Trophoblast cell (in vitro differentiated cells and primary cell): ENCODE measurements at regions not wholly inside any gene's neighbourhood (a gene's known extent, or its start where the extent isn't known, plus 50 kb on each side); places are given as distances from the start of the nearest gene placed in this dataset.
A peak's percentile ranks its signal among the peaks of the same experiment; 100 is the strongest.

Experiments
- DNase-seq, 2 donors: peaks; one replicate each; pipeline ENCODE4 v3.0.0-alpha.2; 2016
- H2AFZ ChIP-seq: 2 replicates; pipeline ENCODE4 v1.6.1; 2013; ENCODE audit warnings: low read length, moderate library complexity, mild to moderate bottlenecking; ENCODE audit not compliant: insufficient read depth, poor library complexity
- H2AK5ac ChIP-seq: 2 replicates; pipeline ENCODE4 v1.6.1; 2013; ENCODE audit warnings: mild to moderate bottlenecking, low read length
- H2BK120ac ChIP-seq: 2 replicates; pipeline ENCODE4 v1.6.1; 2013; ENCODE audit warnings: low read length, mild to moderate bottlenecking, moderate library complexity; ENCODE audit not compliant: insufficient read depth, poor library complexity
- H2BK12ac ChIP-seq: 2 replicates; pipeline ENCODE4 v1.6.1; 2013; ENCODE audit warnings: mild to moderate bottlenecking, low read length, moderate library complexity
- H2BK5ac ChIP-seq: 2 replicates; pipeline ENCODE4 v1.6.1; 2013; ENCODE audit warnings: low read length, low read depth, moderate library complexity, mild to moderate bottlenecking; ENCODE audit not compliant: poor library complexity
- H3K14ac ChIP-seq: 2 replicates; pipeline ENCODE4 v1.6.1; 2013; ENCODE audit warnings: mild to moderate bottlenecking, low read length
- H3K18ac ChIP-seq: 2 replicates; pipeline ENCODE4 v1.6.1; 2013; ENCODE audit warnings: mild to moderate bottlenecking, low read length
- H3K23ac ChIP-seq: 2 replicates; pipeline ENCODE4 v1.6.1; 2013; ENCODE audit warnings: low read length
- H3K27ac ChIP-seq: 2 replicates; pipeline ENCODE4 v1.5.1; 2013; ENCODE audit warnings: low read depth, mild to moderate bottlenecking, inconsistent platforms, low read length, moderate library complexity
- H3K27me3 ChIP-seq: 2 replicates; pipeline ENCODE4 v1.6.1; 2013; ENCODE audit warnings: inconsistent platforms, mild to moderate bottlenecking, low read length, moderate library complexity; ENCODE audit not compliant: insufficient read depth
- H3K36me3 ChIP-seq, 2 experiments: 1 replicate in 1 of 2; 2 replicates in 1 of 2; pipeline ENCODE4 v1.6.1; 2013; ENCODE audit warnings: low read length in 2 of 2, mild to moderate bottlenecking in 2 of 2, moderate library complexity in 1 of 2; ENCODE audit not compliant: insufficient read depth in 2 of 2, control insufficient read depth in 1 of 2
- H3K4ac ChIP-seq: 2 replicates; pipeline ENCODE4 v1.6.1; 2013; ENCODE audit warnings: low read depth, mild to moderate bottlenecking, low read length, moderate library complexity
- H3K4me1 ChIP-seq, 2 experiments: 1 replicate in 1 of 2; 2 replicates in 1 of 2; pipeline ENCODE4 v1.6.1; 2013; ENCODE audit warnings: low read length in 2 of 2, mild to moderate bottlenecking in 2 of 2, moderate library complexity in 1 of 2; ENCODE audit not compliant: insufficient read depth in 2 of 2, control insufficient read depth in 1 of 2
- H3K4me2 ChIP-seq: 2 replicates; pipeline ENCODE4 v1.6.1; 2013; ENCODE audit warnings: inconsistent platforms, mild to moderate bottlenecking, low read length, moderate library complexity
- H3K4me3 ChIP-seq: 2 replicates; pipeline ENCODE4 v1.5.1; 2013; ENCODE audit warnings: mild to moderate bottlenecking, low read depth, low read length, inconsistent platforms
- H3K79me1 ChIP-seq: one replicate; pipeline ENCODE4 v1.6.1; 2013; ENCODE audit warnings: low read length
- H3K79me2 ChIP-seq: 2 replicates; pipeline ENCODE4 v1.6.1; 2013; ENCODE audit warnings: low read length, mild to moderate bottlenecking; ENCODE audit not compliant: control insufficient read depth, insufficient read depth, poor library complexity
- H3K9ac ChIP-seq: 2 replicates; pipeline ENCODE4 v1.6.1; 2013; ENCODE audit warnings: mild to moderate bottlenecking, low read length
- H3K9me3 ChIP-seq: 2 replicates; pipeline ENCODE4 v1.6.1; 2013; ENCODE audit warnings: low read depth, mild to moderate bottlenecking, control low read depth, inconsistent platforms, low read length; ENCODE audit not compliant: insufficient read depth
- H4K12ac ChIP-seq: 2 replicates; pipeline ENCODE4 v1.6.1; 2013; ENCODE audit warnings: low read depth, mild to moderate bottlenecking, low read length, moderate library complexity
- H4K8ac ChIP-seq: 2 replicates; pipeline ENCODE4 v1.6.1; 2013; ENCODE audit warnings: low read depth, mild to moderate bottlenecking, low read length, moderate library complexity
- H4K91ac ChIP-seq: one replicate; pipeline ENCODE4 v1.6.1; 2013; ENCODE audit warnings: low read depth, mild to moderate bottlenecking, low read length, moderate library complexity
- WGBS: extraction: QIAGEN DNeasy Blood & Tissue Kit; methylation state at CpG from one replicate; pipeline ENCODE4 v1.1.7; 2013; ENCODE audit warnings: missing lambda C conversion rate; ENCODE audit not compliant: insufficient read length, insufficient coverage; ENCODE audit errors: extremely low coverage; 5-methylcytosine and 5-hydroxymethylcytosine counted together

DNA sequence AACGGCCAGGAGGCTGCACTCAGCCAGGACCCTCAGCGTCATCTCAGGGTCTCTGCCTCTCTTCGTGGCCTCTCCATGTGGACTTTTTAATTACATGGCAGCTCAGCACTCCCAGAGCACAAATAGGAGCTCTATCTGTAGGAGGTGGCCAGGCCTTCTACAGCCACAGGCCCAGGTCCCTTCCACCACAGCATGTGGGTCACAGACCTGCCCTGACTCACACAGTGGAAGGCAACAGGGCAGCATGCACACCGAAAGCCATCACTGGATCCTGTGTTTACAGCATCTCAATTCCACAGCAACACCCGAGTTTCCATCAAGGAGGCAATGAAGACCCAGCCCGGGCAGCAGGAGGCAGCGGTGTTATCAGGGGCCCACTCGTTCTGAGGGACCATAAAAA lies 65.8 kb upstream of the CD93 start:
- Histone ChIP-seq H3K4ac (no peak overlapping the region), H4K12ac (no peak overlapping the region), H3K9ac (no peak overlapping the region), H3K4me3 (no peak overlapping the region), H3K27me3 (no peaks in the 10 kb centered on the region), H2AFZ (no peak overlapping the region), H3K14ac (no peak overlapping the region), H2BK12ac (no peak overlapping the region), H3K79me1 (peaks cover 4% of the 10 kb centered on the region), H3K27ac (no peak overlapping the region), H2BK120ac (no peak overlapping the region), H3K18ac (no peak overlapping the region), H4K91ac (no peak overlapping the region), H3K9me3 (peaks cover 2% of the 10 kb centered on the region), H3K36me3 (no peaks in the 10 kb centered on the region), H2BK5ac (no peak overlapping the region), H4K8ac (no peak overlapping the region), H3K4me1 (peaks cover 4% of the 10 kb centered on the region in 2 experiments), H3K4me2 (no peak overlapping the region), H2AK5ac (peak overlapping the region; percentile 28), H3K23ac (no peak overlapping the region), H3K79me2 (no peaks in the 10 kb centered on the region)
- no peak for DNase-seq
- no CpG with 5 or more reads among the region's 8 CpGs for WGBS

DNA sequence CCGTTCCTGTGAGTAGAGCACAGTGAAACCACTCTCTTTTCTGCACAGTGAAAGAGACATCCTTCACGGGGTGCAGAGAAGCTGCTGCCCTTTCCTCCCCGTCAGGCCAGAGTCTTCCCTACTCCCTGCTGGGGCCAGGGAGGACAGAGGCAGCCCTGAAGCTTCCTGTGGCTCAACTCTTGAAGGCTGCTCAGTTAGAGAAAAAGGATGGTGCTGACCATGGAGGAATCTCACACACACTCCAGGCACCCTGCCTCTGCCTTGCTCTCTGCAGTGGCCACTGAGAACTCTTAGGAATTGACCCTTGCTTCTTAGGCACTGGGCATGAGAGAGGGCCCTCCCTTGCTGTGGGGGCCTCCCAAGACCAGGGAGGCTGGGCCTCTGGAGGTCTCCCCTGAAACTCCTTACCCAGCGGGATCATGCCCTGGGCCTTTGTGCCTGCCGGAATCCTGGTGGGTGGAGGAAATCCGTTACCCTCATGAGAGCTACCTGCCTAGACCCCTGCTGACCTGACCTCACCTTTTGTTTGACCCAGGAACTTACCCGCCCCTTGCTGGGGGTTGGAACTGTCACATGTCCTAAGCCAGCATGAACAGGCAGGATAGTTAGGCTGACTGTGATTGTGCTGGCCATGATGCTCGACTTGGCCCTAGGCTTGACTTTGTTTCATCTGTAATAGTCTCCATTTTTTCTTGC lies 65.0 kb upstream of the CD93 start:
- Histone ChIP-seq H3K23ac (no peak overlapping the region), H3K4me2 (no peak overlapping the region), H3K18ac (no peak overlapping the region), H3K27me3 (no peaks in the 10 kb centered on the region), H3K79me2 (no peaks in the 10 kb centered on the region), H3K27ac (no peak overlapping the region), H3K14ac (no peak overlapping the region), H3K36me3 (no peaks in the 10 kb centered on the region), H3K4ac (no peak overlapping the region), H4K8ac (no peak overlapping the region), H2BK12ac (no peak overlapping the region), H4K12ac (no peak overlapping the region), H3K4me3 (no peak overlapping the region), H3K4me1 (peaks cover 4% of the 10 kb centered on the region in 2 experiments), H4K91ac (no peak overlapping the region), H2AFZ (peak overlapping the region; percentile 17), H3K9ac (no peak overlapping the region), H2BK5ac (no peak overlapping the region), H2BK120ac (no peak overlapping the region), H3K9me3 (peaks cover 2% of the 10 kb centered on the region), H2AK5ac (no peak overlapping the region), H3K79me1 (peaks cover 4% of the 10 kb centered on the region)
- no peak for DNase-seq
- no CpG with 5 or more reads among the region's 8 CpGs for WGBS

DNA sequence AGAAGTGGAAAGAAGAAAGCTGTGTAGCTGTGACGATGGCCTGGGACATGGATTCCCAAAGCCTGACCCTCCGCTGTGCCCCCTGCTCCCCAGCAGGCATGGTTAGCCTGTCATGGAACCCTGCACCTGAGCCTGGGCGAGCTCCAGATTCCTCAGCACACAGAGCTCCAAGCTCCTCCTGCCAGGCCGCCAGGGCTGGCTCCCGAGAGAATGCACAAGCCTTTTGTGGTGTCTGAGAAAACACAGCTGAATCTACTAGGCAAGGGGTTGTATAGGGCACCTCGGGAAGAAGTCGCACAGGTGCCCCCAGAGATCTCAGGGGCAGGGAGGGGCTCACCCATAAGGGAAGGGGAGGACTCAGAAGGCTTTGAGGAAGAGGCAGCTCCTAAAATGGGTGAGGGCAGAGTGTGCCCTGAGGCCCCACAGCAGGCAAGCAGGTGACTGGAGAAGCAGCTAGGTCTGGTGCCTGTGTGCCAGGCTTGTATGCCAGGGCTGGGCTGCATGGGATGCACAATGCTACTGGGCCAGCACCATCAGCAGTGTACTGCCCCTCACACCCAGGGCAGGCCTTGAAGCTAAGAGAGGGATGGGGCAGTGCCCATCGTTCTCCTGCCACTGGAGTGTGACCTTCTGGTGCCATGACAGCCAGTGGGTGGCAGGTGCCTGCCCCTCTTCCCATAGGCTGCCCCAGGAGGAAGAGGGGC lies 64.3 kb upstream of the CD93 start:
- Histone ChIP-seq H2AK5ac (no peak overlapping the region), H3K18ac (no peak overlapping the region), H4K12ac (no peak overlapping the region), H3K23ac (no peak overlapping the region), H3K36me3 (no peaks in the 10 kb centered on the region), H2BK120ac (no peak overlapping the region), H2BK12ac (no peak overlapping the region), H3K9ac (no peak overlapping the region), H3K4me1 (peaks cover 4% of the 10 kb centered on the region in 2 experiments), H2AFZ (peak overlapping the region; percentile 17), H3K4me3 (no peak overlapping the region), H4K91ac (no peak overlapping the region), H3K4me2 (no peak overlapping the region), H4K8ac (no peak overlapping the region), H3K79me1 (peaks cover 4% of the 10 kb centered on the region), H3K14ac (no peak overlapping the region), H3K27ac (no peak overlapping the region), H3K79me2 (no peaks in the 10 kb centered on the region), H3K9me3 (peaks cover 2% of the 10 kb centered on the region), H3K4ac (no peak overlapping the region), H3K27me3 (no peaks in the 10 kb centered on the region), H2BK5ac (no peak overlapping the region)
- DNase-seq, result no peak
- no CpG with 5 or more reads among the region's 8 CpGs for WGBS

DNA sequence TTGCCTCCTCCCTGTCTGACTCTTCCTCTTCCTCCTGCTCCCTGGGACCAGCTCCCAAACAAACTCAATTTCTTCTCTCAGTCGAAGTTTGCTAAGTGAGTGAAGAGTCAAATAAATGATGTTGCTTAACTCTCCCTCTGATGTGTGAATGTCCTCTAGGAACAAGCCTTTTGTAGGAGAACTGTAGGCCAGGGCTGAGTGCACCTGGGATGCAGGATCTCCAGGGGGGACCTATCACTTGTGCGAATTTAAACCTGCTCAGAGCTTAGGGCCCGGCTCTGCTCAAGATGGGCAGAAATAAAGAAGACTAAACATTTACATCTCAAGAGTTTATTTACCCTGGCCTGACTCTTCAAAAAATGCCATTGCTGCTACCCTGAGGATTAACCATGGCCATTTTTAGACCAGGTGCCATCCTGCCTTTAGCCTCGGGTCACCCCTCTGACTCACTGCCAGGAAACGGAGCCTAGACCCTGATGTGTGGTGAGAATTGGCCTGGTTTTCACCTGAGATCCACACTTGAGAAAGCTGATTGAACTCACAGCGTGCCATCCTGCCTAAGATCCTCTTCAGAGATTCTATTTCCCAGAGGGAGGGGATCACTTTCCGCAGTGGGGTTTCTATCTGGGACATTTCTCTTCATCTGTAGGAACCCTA lies 63.6 kb upstream of the CD93 start:
- no peak overlapping the region for H2AFZ ChIP-seq
- no peak overlapping the region for H4K12ac ChIP-seq
- H2AK5ac ChIP-seq, result no peak overlapping the region
- no peak overlapping the region for H3K23ac ChIP-seq
- H3K9me3 ChIP-seq, result peaks cover 2% of the 10 kb centered on the region
- H3K18ac ChIP-seq, result no peak overlapping the region
- no peak overlapping the region for H2BK5ac ChIP-seq
- peaks cover 4% of the 10 kb centered on the region in 2 experiments for H3K4me1 ChIP-seq
- no peak overlapping the region for H4K8ac ChIP-seq
- H3K79me2 ChIP-seq, result no peaks in the 10 kb centered on the region
- H3K4me3 ChIP-seq, result no peak overlapping the region
- no peaks in the 10 kb centered on the region for H3K27me3 ChIP-seq
- no peak overlapping the region for H2BK120ac ChIP-seq
- H2BK12ac ChIP-seq, result no peak overlapping the region
- WGBS, result no CpG with 5 or more reads among the region's 7 CpGs
- H3K4me2 ChIP-seq, result no peak overlapping the region
- H4K91ac ChIP-seq, result no peak overlapping the region
- no peak overlapping the region for H3K14ac ChIP-seq
- H3K36me3 ChIP-seq, result no peaks in the 10 kb centered on the region
- no peak for DNase-seq
- no peak overlapping the region for H3K4ac ChIP-seq
- H3K9ac ChIP-seq, result no peak overlapping the region
- no peak overlapping the region for H3K27ac ChIP-seq
- peaks cover 4% of the 10 kb centered on the region for H3K79me1 ChIP-seq
